Urothelium cell line (cell line): ENCODE measurements at regions not wholly inside any gene's neighbourhood (a gene's known extent, or its start where the extent isn't known, plus 50 kb on each side); places are given as distances from the start of the nearest gene placed in this dataset.
"Not testable (repeated sequence)": the region's sequence is repeated elsewhere in the genome, so short reads cannot be mapped to it uniquely, and the experiment has no call there.

ENCODE experiments used
- DNase-seq: peaks from one replicate; pipeline ENCODE4 v3.0.0; 2011; ENCODE audit warnings: low spot score, mixed read lengths
- FAIRE-seq: peaks from 2 replicates; lab custom pipeline; 2011; peaks lifted over from hg19 to GRCh38; lab: Jason Lieb, UNC

GRCh38 chr4:38275331-38276100 is 315.3 kb downstream of the PTTG2 start:
- no peak for DNase-seq
- FAIRE-seq, result no peak

GRCh38 chr4:38278255-38278654 is 318.1 kb downstream of the PTTG2 start:
- DNase-seq (no peak), FAIRE-seq (no peak)

GRCh38 chr4:38279077-38279476 is 318.9 kb downstream of the PTTG2 start:
- DNase-seq (no peak), FAIRE-seq (no peak)

- DNase-seq, result no peak
- FAIRE-seq, result no peak
Observed at GRCh38 chr4:38279650-38280322, 319.6 kb downstream of the PTTG2 start.

- no peak for DNase-seq
Observed at GRCh38 chr4:38280323-38280706, 320.1 kb downstream of the PTTG2 start.

GRCh38 chr4:38281371-38282071 is 321.3 kb downstream of the PTTG2 start:
- DNase-seq (no peak), FAIRE-seq (no peak)

More at GRCh38 chr4:38280323-38280706, 320.1 kb downstream of the PTTG2 start:
- no peak for FAIRE-seq

- DNase-seq (no peak), FAIRE-seq (peak; percentile 68)
Observed at GRCh38 chr4:38283724-38284123, 323.5 kb downstream of the PTTG2 start.

- no peak for FAIRE-seq
- no peak for DNase-seq
Observed at GRCh38 chr4:38284294-38285030, 324.3 kb downstream of the PTTG2 start.

- no peak for DNase-seq
- FAIRE-seq, result no peak
Observed at GRCh38 chr4:38287101-38287851, 327.1 kb downstream of the PTTG2 start.

- DNase-seq, result no peak
- FAIRE-seq, result no peak
Observed at GRCh38 chr4:38289553-38289952, 329.4 kb downstream of the PTTG2 start.

- DNase-seq (no peak), FAIRE-seq (no peak)
Observed at GRCh38 chr4:38290366-38290765, 330.2 kb downstream of the PTTG2 start.

- DNase-seq, result no peak
- FAIRE-seq, result no peak
Observed at GRCh38 chr4:38290914-38291313, 330.7 kb downstream of the PTTG2 start.

- DNase-seq (no peak), FAIRE-seq (no peak)
Observed at GRCh38 chr4:38292529-38292928, 332.3 kb downstream of the PTTG2 start.

GRCh38 chr4:38294238-38294637 is 334.0 kb downstream of the PTTG2 start:
- DNase-seq (no peak), FAIRE-seq (no peak)

GRCh38 chr4:38297061-38297460 is 336.9 kb downstream of the PTTG2 start:
- no peak for DNase-seq
- FAIRE-seq, result no peak

- DNase-seq, result no peak
- FAIRE-seq, result no peak
Observed at GRCh38 chr4:38298868-38299713, 338.9 kb downstream of the PTTG2 start.

GRCh38 chr4:38302910-38303309 is 342.7 kb downstream of the PTTG2 start:
- FAIRE-seq, result no peak
- no peak for DNase-seq

GRCh38 chr4:38304460-38304859 is 344.3 kb downstream of the PTTG2 start:
- not testable (repeated sequence) for FAIRE-seq, DNase-seq

GRCh38 chr4:38306482-38307071 is 346.4 kb downstream of the PTTG2 start:
- DNase-seq (no peak), FAIRE-seq (no peak)
